Ishikawa (cell line): ENCODE measurements at regions not wholly inside any gene's neighbourhood (a gene's known extent, or its start where the extent isn't known, plus 50 kb on each side); places are given as distances from the start of the nearest gene placed in this dataset.

Experiments used
- NFIC ChIP-seq: IDR thresholded peaks from 2 replicates; pipeline ENCODE4 v1.6.1; 2012
- RAD21 ChIP-seq: IDR thresholded peaks from 2 replicates; pipeline ENCODE4 v1.6.1; 2012; ENCODE audit warnings: low read depth
- REST ChIP-seq: IDR thresholded peaks from 2 replicates; pipeline ENCODE4 v1.6.1; 2012; ENCODE audit warnings: low read depth, mild to moderate bottlenecking
- TAF1 ChIP-seq: IDR thresholded peaks from 2 replicates; pipeline ENCODE4 v1.6.1; 2012; ENCODE audit warnings: low read depth, mild to moderate bottlenecking
- TCF12 ChIP-seq: IDR thresholded peaks from 2 replicates; pipeline ENCODE4 v1.6.1; 2012; ENCODE audit warnings: low read depth
- YY1 ChIP-seq: IDR thresholded peaks from 2 replicates; pipeline ENCODE4 v1.6.1; 2012; ENCODE audit warnings: low read depth

GRCh38 chr9:92175441-92175840 is 60.2 kb upstream of the SPTLC1 start:
- TF ChIP-seq TAF1 (no peak), RAD21 (no peak), YY1 (no peak), TCF12 (no peak), REST (no peak), NFIC (no peak)
